Astrocyte (in vitro differentiated cells and primary cell): ENCODE measurements at regions not wholly inside any gene's neighbourhood (a gene's known extent, or its start where the extent isn't known, plus 50 kb on each side); places are given as distances from the start of the nearest gene placed in this dataset.
A peak's percentile ranks its signal among the peaks of the same experiment; 100 is the strongest.

Experiments
- DNase-seq: peaks from one replicate; pipeline ENCODE4 v3.0.0-alpha.2; 2010; ENCODE audit warnings: low read depth
- FAIRE-seq: peaks from 2 replicates; lab custom pipeline; 2011; peaks lifted over from hg19 to GRCh38; lab: Jason Lieb, UNC
- H2AFZ ChIP-seq: 2 replicates; pipeline ENCODE4 v1.6.0; 2012; ENCODE audit warnings: low read depth, low read length, inconsistent platforms
- H3K27ac ChIP-seq: 2 replicates; pipeline ENCODE4 v1.5.1; 2011; ENCODE audit warnings: low read depth, low read length, inconsistent platforms
- H3K27me3 ChIP-seq: 2 replicates; pipeline ENCODE4 v1.6.0; 2011; ENCODE audit warnings: low read length, inconsistent platforms; ENCODE audit not compliant: insufficient read depth
- H3K36me3 ChIP-seq: 2 replicates; pipeline ENCODE4 v1.5.1; 2011; ENCODE audit warnings: low read length, inconsistent platforms; ENCODE audit not compliant: insufficient read depth
- H3K4me1 ChIP-seq: 2 replicates; pipeline ENCODE4 v1.5.1; 2011; ENCODE audit warnings: low read length, inconsistent platforms; ENCODE audit not compliant: insufficient read depth
- H3K4me2 ChIP-seq: 2 replicates; pipeline ENCODE4 v1.6.0; 2012; ENCODE audit warnings: low read length, inconsistent platforms
- H3K4me3 ChIP-seq: 2 replicates; pipeline ENCODE4 v1.5.1; 2011; ENCODE audit warnings: low read depth, mild to moderate bottlenecking, low read length, inconsistent platforms; ENCODE audit not compliant: insufficient read depth
- H3K79me2 ChIP-seq: 2 replicates; pipeline ENCODE4 v1.6.0; 2012; ENCODE audit warnings: mild to moderate bottlenecking, low read length, inconsistent platforms; ENCODE audit not compliant: insufficient read depth
- H3K9ac ChIP-seq: 2 replicates; pipeline ENCODE4 v1.6.0; 2012; ENCODE audit warnings: mild to moderate bottlenecking, low read length, inconsistent platforms
- H3K9me3 ChIP-seq: 2 replicates; pipeline ENCODE4 v1.5.1; 2012; ENCODE audit warnings: low read depth, mild to moderate bottlenecking, low read length, inconsistent platforms; ENCODE audit not compliant: insufficient read depth
- H4K20me1 ChIP-seq: 2 replicates; pipeline ENCODE4 v1.6.0; 2012; ENCODE audit warnings: low read length, inconsistent platforms; ENCODE audit not compliant: insufficient read depth
- H3K27ac Mint-ChIP-seq: one replicate; pipeline ENCODE4 v1.8.0; 2021; ENCODE audit warnings: mild to moderate bottlenecking, mixed read lengths; ENCODE audit not compliant: unreplicated experiment
- H3K27me3 Mint-ChIP-seq: one replicate; pipeline ENCODE4 v1.8.0; 2021; ENCODE audit warnings: low read depth, mixed read lengths; ENCODE audit not compliant: unreplicated experiment
- H3K36me3 Mint-ChIP-seq: one replicate; pipeline ENCODE4 v1.8.0; 2021; ENCODE audit warnings: low read depth, mixed read lengths; ENCODE audit not compliant: unreplicated experiment
- H3K4me1 Mint-ChIP-seq: one replicate; pipeline ENCODE4 v1.8.0; 2021; ENCODE audit warnings: low read depth, mixed read lengths; ENCODE audit not compliant: unreplicated experiment
- H3K4me3 Mint-ChIP-seq: one replicate; pipeline ENCODE4 v1.8.0; 2021; ENCODE audit warnings: mild to moderate bottlenecking, moderate library complexity, mixed read lengths; ENCODE audit not compliant: unreplicated experiment
- H3K9me3 Mint-ChIP-seq: one replicate; pipeline ENCODE4 v1.8.0; 2021; ENCODE audit warnings: mild to moderate bottlenecking, mixed read lengths; ENCODE audit not compliant: unreplicated experiment
- EZH2 ChIP-seq: IDR thresholded peaks from 2 replicates; pipeline ENCODE4 v1.6.1; 2012; ENCODE audit warnings: mild to moderate bottlenecking, low read length, inconsistent platforms; ENCODE audit not compliant: insufficient read depth
- TF ChIP-seq, protein P1 (sequence below): IDR thresholded peaks from 2 replicates; pipeline ENCODE4 v1.5.1; 2011; ENCODE audit warnings: low read depth, mild to moderate bottlenecking, inconsistent platforms, low read length, moderate library complexity; ENCODE audit not compliant: insufficient read depth

- Mint-ChIP-seq H3K27ac (no peak overlapping the region), H3K27me3 (peaks cover under 1% of the 10 kb centered on the region), H3K4me3 (no peak overlapping the region), H3K9me3 (peaks cover 5% of the 10 kb centered on the region), H3K4me1 (no peaks in the 10 kb centered on the region), H3K36me3 (no peaks in the 10 kb centered on the region)
- Histone ChIP-seq H4K20me1 (no peaks in the 10 kb centered on the region), H3K4me1 (no peaks in the 10 kb centered on the region), H3K79me2 (no peaks in the 10 kb centered on the region), H3K4me2 (no peak overlapping the region), H3K9ac (no peak overlapping the region), H2AFZ (no peak overlapping the region), H3K27me3 (no peaks in the 10 kb centered on the region), H3K4me3 (no peak overlapping the region), H3K36me3 (no peaks in the 10 kb centered on the region), H3K9me3 (no peaks in the 10 kb centered on the region), H3K27ac (no peak overlapping the region)
- peak; percentile 71 for FAIRE-seq
- TF ChIP-seq EZH2, result no peak
- TF ChIP-seq, protein P1, sequence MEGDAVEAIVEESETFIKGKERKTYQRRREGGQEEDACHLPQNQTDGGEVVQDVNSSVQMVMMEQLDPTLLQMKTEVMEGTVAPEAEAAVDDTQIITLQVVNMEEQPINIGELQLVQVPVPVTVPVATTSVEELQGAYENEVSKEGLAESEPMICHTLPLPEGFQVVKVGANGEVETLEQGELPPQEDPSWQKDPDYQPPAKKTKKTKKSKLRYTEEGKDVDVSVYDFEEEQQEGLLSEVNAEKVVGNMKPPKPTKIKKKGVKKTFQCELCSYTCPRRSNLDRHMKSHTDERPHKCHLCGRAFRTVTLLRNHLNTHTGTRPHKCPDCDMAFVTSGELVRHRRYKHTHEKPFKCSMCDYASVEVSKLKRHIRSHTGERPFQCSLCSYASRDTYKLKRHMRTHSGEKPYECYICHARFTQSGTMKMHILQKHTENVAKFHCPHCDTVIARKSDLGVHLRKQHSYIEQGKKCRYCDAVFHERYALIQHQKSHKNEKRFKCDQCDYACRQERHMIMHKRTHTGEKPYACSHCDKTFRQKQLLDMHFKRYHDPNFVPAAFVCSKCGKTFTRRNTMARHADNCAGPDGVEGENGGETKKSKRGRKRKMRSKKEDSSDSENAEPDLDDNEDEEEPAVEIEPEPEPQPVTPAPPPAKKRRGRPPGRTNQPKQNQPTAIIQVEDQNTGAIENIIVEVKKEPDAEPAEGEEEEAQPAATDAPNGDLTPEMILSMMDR, result no peak
- no peak for DNase-seq
These were observed 95.5 kb upstream of the ATP6AP2 start for GRCh38 chrX:40485102-40485826.

- no peak overlapping the region for H3K27ac Mint-ChIP-seq
- no peak overlapping the region for H3K4me3 Mint-ChIP-seq
- H3K27me3 Mint-ChIP-seq, result peaks cover 5% of the 10 kb centered on the region
- DNase-seq, result no peak
- Histone ChIP-seq H3K9ac (no peak overlapping the region), H3K4me1 (no peaks in the 10 kb centered on the region), H2AFZ (no peak overlapping the region), H3K4me3 (no peak overlapping the region), H3K9me3 (no peaks in the 10 kb centered on the region), H3K4me2 (no peak overlapping the region), H3K36me3 (no peaks in the 10 kb centered on the region), H3K79me2 (no peaks in the 10 kb centered on the region), H3K27me3 (no peaks in the 10 kb centered on the region), H4K20me1 (no peaks in the 10 kb centered on the region), H3K27ac (no peak overlapping the region)
- FAIRE-seq, result no peak
- no peaks in the 10 kb centered on the region for H3K4me1 Mint-ChIP-seq
- H3K36me3 Mint-ChIP-seq, result no peaks in the 10 kb centered on the region
- TF ChIP-seq, protein P1, result no peak
- no peak for TF ChIP-seq EZH2
- peaks cover 5% of the 10 kb centered on the region for H3K9me3 Mint-ChIP-seq
These were observed 96.2 kb upstream of the ATP6AP2 start for GRCh38 chrX:40484408-40485091.

DNA sequence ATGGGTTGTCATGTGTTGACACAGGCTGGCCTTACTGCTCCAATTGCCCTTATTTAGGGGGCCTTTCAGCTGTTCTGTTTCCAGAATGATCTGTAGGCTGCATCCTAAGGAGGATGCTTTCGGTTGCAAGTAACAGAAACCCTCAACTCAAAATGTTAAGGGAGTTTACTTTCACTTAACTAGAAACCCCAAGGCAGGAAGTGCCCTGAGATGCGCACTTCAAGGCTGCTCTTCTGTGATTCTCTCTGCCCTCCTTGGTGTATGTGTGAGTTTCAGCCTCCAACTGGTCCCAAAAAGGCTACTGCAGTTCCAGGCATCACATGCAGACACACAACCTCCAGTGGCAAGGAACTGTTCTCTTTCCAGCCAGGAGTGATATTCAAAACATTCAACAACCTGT lies 97.3 kb upstream of the ATP6AP2 start:
- H3K27me3 ChIP-seq, result no peaks in the 10 kb centered on the region
- no peak overlapping the region for H3K4me3 ChIP-seq
- H3K27ac ChIP-seq, result no peak overlapping the region
- H3K4me2 ChIP-seq, result no peak overlapping the region
- DNase-seq (no peak), FAIRE-seq (no peak)
- no peak for TF ChIP-seq EZH2
- TF ChIP-seq, protein P1, result no peak
- no peaks in the 10 kb centered on the region for H3K4me1 Mint-ChIP-seq
- H3K36me3 ChIP-seq, result no peaks in the 10 kb centered on the region
- H2AFZ ChIP-seq, result no peak overlapping the region
- H4K20me1 ChIP-seq, result no peaks in the 10 kb centered on the region
- H3K9ac ChIP-seq, result no peak overlapping the region
- H3K4me1 ChIP-seq, result no peaks in the 10 kb centered on the region
- peaks cover 5% of the 10 kb centered on the region for H3K27me3 Mint-ChIP-seq
- no peaks in the 10 kb centered on the region for H3K79me2 ChIP-seq
- H3K9me3 ChIP-seq, result no peaks in the 10 kb centered on the region
- H3K36me3 Mint-ChIP-seq, result no peaks in the 10 kb centered on the region
- peaks cover 5% of the 10 kb centered on the region for H3K9me3 Mint-ChIP-seq
- H3K4me3 Mint-ChIP-seq, result no peak overlapping the region
- H3K27ac Mint-ChIP-seq, result no peak overlapping the region
